K562 (cell line): ENCODE measurements at regions not wholly inside any gene's neighbourhood (a gene's known extent, or its start where the extent isn't known, plus 50 kb on each side); places are given as distances from the start of the nearest gene placed in this dataset.

Experiments
- NR4A1 ChIP-seq, 2 experiments: fragments of 250-450 bp in 1 of 2; fragments of 450-650 bp in 1 of 2; sonication (Bioruptor Pico) in 1 of 2; IDR thresholded peaks; 2 replicates each; pipeline versions ENCODE4 v1.4.0 to v1.6.1; 2016 to 2020; ENCODE audit warnings: mild to moderate bottlenecking in 2 of 2, missing compliant biosample characterization in 1 of 2, missing genetic modification characterization in 1 of 2, moderate library complexity in 1 of 2
- RBM39 ChIP-seq: fragments of 200-400 bp; formaldehyde crosslinking; optimal IDR thresholded peaks from 2 replicates; pipeline ENCODE3; 2018; ENCODE audit warnings: low read depth, low read length
- SIN3A ChIP-seq, 2 experiments: fragments of 150-350 bp in 1 of 2; IDR thresholded peaks; 2 replicates each; pipeline ENCODE4 v1.6.1; 2011 to 2016; ENCODE audit warnings: borderline replicate concordance in 2 of 2, low read depth in 2 of 2, low read length in 2 of 2, mild to moderate bottlenecking in 2 of 2, moderate library complexity in 2 of 2; ENCODE audit not compliant: control insufficient read depth in 1 of 2
- SMAD3 ChIP-seq: fragments of 450-650 bp; formaldehyde crosslinking; conservative IDR thresholded peaks from 2 replicates; pipeline ENCODE4 v1.4.0; 2020; ENCODE audit warnings: mild to moderate bottlenecking
- ZFX ChIP-seq: sonication (generic); formaldehyde crosslinking; IDR thresholded peaks from 2 replicates; pipeline ENCODE4 v1.8.0; 2022; ENCODE audit warnings: mild to moderate bottlenecking, missing genetic modification reagents, moderate library complexity
- TF ChIP-seq, protein P1 (sequence below): fragments of 450-650 bp; formaldehyde crosslinking; IDR thresholded peaks from 2 replicates; pipeline ENCODE4 v1.4.0; 2020; ENCODE audit warnings: mild to moderate bottlenecking, moderate library complexity

DNA sequence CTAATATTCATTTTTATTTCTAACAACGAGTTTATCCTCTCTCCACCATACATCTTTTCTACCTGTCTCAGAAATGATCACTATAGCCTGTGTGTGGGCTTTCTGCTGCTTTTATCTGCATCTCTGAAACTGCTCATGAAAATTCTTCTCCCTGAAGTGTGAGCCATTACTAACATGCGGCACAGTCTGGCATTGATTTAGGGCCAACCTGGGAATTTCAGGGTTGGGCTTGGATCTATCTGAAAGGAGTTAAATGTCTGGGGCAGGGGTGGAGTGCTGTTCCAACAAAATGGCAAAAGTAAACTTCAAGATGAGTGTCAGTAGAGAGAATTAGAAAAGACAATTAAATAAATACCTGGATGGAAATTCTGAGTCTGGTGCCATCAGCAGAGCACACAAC lies 198.2 kb upstream of the OSR1 start:
- TF ChIP-seq NR4A1 (CRISPR knock-in tag; IDR thresholded peaks at IDR 0.05) (no peak), NR4A1 (tag; IDR thresholded peaks at IDR 0.05) (no peak), SIN3A (IDR thresholded peaks at IDR 0.05; ENCODE audit: borderline replicate concordance in 2 of 2, control insufficient read depth in 1 of 2, low read depth in 2 of 2, low read length in 2 of 2) (no peak), ZFX (CRISPR knock-in tag) (no peak), SMAD3 (CRISPR knock-in tag) (no peak), RBM39 (no peak)
- TF ChIP-seq, protein P1, sequence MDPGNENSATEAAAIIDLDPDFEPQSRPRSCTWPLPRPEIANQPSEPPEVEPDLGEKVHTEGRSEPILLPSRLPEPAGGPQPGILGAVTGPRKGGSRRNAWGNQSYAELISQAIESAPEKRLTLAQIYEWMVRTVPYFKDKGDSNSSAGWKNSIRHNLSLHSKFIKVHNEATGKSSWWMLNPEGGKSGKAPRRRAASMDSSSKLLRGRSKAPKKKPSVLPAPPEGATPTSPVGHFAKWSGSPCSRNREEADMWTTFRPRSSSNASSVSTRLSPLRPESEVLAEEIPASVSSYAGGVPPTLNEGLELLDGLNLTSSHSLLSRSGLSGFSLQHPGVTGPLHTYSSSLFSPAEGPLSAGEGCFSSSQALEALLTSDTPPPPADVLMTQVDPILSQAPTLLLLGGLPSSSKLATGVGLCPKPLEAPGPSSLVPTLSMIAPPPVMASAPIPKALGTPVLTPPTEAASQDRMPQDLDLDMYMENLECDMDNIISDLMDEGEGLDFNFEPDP (CRISPR knock-in tag) = no peak
